ENCODE measurements at regions not wholly inside any gene's neighbourhood (a gene's known extent, or its start where the extent isn't known, plus 50 kb on each side); places are given as distances from the start of the nearest gene placed in this dataset.

GRCh38 chr3:193768070-193768394 is 175.0 kb downstream of the OPA1 start:
- Histone ChIP-seq H4K20me1 (ENCODE audit: insufficient read depth, low read length) (no peaks in the 10 kb centered on the region), H3K36me3 (ENCODE audit: insufficient read depth, low read length) (no peaks in the 10 kb centered on the region), H2AFZ (ENCODE audit: low read depth, low read length) (no peak overlapping the region), H3K9me3 (ENCODE audit: insufficient read depth, low read length, severe bottlenecking) (no peaks in the 10 kb centered on the region), H3K79me2 (ENCODE audit: insufficient read depth, low read length) (no peaks in the 10 kb centered on the region), H3K4me2 (ENCODE audit: insufficient read depth, low read length) (no peak overlapping the region), H3K27ac (ENCODE audit: low read length) (no peak overlapping the region), H3K4me3 (ENCODE audit: low read depth in 1 of 2, low read length in 2 of 2) (no peak overlapping the region), H3K27me3 (ENCODE audit: insufficient read depth, low read length, poor library complexity) (peaks cover 4% of the 10 kb centered on the region), H3K9ac (ENCODE audit: low read depth, low read length) (no peak overlapping the region), H3K4me1 (ENCODE audit: insufficient read depth, low read length) (no peaks in the 10 kb centered on the region)
- DNase-seq (no peak), ATAC-seq (ENCODE audit: insufficient read depth, low read depth) (no peak)
- no peak for TF ChIP-seq EZH2 (IDR thresholded peaks at IDR 0.05; ENCODE audit: borderline replicate concordance, low read depth, low read length, severe bottlenecking)

GRCh38 chr3:193769437-193769836 is 176.4 kb downstream of the OPA1 start:
- TF ChIP-seq EZH2 (IDR thresholded peaks at IDR 0.05; ENCODE audit: borderline replicate concordance, low read depth, low read length, severe bottlenecking) (no peak), CTCF (IDR thresholded peaks at IDR 0.05; ENCODE audit: borderline replicate concordance, extremely low read depth, low read length, poor library complexity, severe bottlenecking) (no peak)
- DNase-seq (no peak), ATAC-seq (ENCODE audit: insufficient read depth, low read depth) (no peak)
- Histone ChIP-seq H3K27me3 (ENCODE audit: insufficient read depth, low read length, poor library complexity) (peaks cover 9% of the 10 kb centered on the region), H4K20me1 (ENCODE audit: insufficient read depth, low read length) (no peaks in the 10 kb centered on the region), H3K4me2 (ENCODE audit: insufficient read depth, low read length) (no peak overlapping the region), H3K9me3 (ENCODE audit: insufficient read depth, low read length, severe bottlenecking) (no peaks in the 10 kb centered on the region), H3K4me1 (ENCODE audit: insufficient read depth, low read length) (no peaks in the 10 kb centered on the region), H3K27ac (ENCODE audit: low read length) (no peak overlapping the region), H3K36me3 (ENCODE audit: insufficient read depth, low read length) (no peaks in the 10 kb centered on the region), H3K79me2 (ENCODE audit: insufficient read depth, low read length) (no peaks in the 10 kb centered on the region), H3K4me3 (ENCODE audit: low read depth in 1 of 2, low read length in 2 of 2) (no peak overlapping the region), H2AFZ (ENCODE audit: low read depth, low read length) (no peak overlapping the region), H3K9ac (ENCODE audit: low read depth, low read length) (no peak overlapping the region)

- TF ChIP-seq CTCF (IDR thresholded peaks at IDR 0.05; ENCODE audit: borderline replicate concordance, extremely low read depth, low read length, poor library complexity, severe bottlenecking) (no peak), EZH2 (IDR thresholded peaks at IDR 0.05; ENCODE audit: borderline replicate concordance, low read depth, low read length, severe bottlenecking) (no peak)
- no peak overlapping the region for H3K4me2 ChIP-seq (ENCODE audit: insufficient read depth, low read length)
- no peak overlapping the region for H3K27ac ChIP-seq (ENCODE audit: low read length)
- no peaks in the 10 kb centered on the region for H3K4me1 ChIP-seq (ENCODE audit: insufficient read depth, low read length)
- no peaks in the 10 kb centered on the region for H3K9me3 ChIP-seq (ENCODE audit: insufficient read depth, low read length, severe bottlenecking)
- no peak overlapping the region for H2AFZ ChIP-seq (ENCODE audit: low read depth, low read length)
- ATAC-seq (ENCODE audit: insufficient read depth, low read depth) (no peak), DNase-seq (no peak)
- no peaks in the 10 kb centered on the region for H4K20me1 ChIP-seq (ENCODE audit: insufficient read depth, low read length)
- H3K27me3 ChIP-seq (ENCODE audit: insufficient read depth, low read length, poor library complexity): peaks cover 22% of the 10 kb centered on the region
- no peak overlapping the region for H3K4me3 ChIP-seq (ENCODE audit: low read depth in 1 of 2, low read length in 2 of 2)
- H3K9ac ChIP-seq (ENCODE audit: low read depth, low read length): no peak overlapping the region
- no peaks in the 10 kb centered on the region for H3K36me3 ChIP-seq (ENCODE audit: insufficient read depth, low read length)
- no peaks in the 10 kb centered on the region for H3K79me2 ChIP-seq (ENCODE audit: insufficient read depth, low read length)
Observed at GRCh38 chr3:193771011-193771652, 178.1 kb downstream of the OPA1 start.

- Histone ChIP-seq H3K27me3 (ENCODE audit: insufficient read depth, low read length, poor library complexity) (peaks cover 25% of the 10 kb centered on the region), H3K36me3 (ENCODE audit: insufficient read depth, low read length) (no peaks in the 10 kb centered on the region), H3K4me1 (ENCODE audit: insufficient read depth, low read length) (no peaks in the 10 kb centered on the region), H3K4me3 (ENCODE audit: low read depth in 1 of 2, low read length in 2 of 2) (no peak overlapping the region), H4K20me1 (ENCODE audit: insufficient read depth, low read length) (no peaks in the 10 kb centered on the region), H3K4me2 (ENCODE audit: insufficient read depth, low read length) (no peak overlapping the region), H3K9ac (ENCODE audit: low read depth, low read length) (no peak overlapping the region), H3K27ac (ENCODE audit: low read length) (no peak overlapping the region), H2AFZ (ENCODE audit: low read depth, low read length) (no peak overlapping the region), H3K79me2 (ENCODE audit: insufficient read depth, low read length) (no peaks in the 10 kb centered on the region), H3K9me3 (ENCODE audit: insufficient read depth, low read length, severe bottlenecking) (no peaks in the 10 kb centered on the region)
- ATAC-seq (ENCODE audit: insufficient read depth, low read depth) (no peak), DNase-seq (no peak)
- TF ChIP-seq EZH2 (IDR thresholded peaks at IDR 0.05; ENCODE audit: borderline replicate concordance, low read depth, low read length, severe bottlenecking) (no peak), CTCF (IDR thresholded peaks at IDR 0.05; ENCODE audit: borderline replicate concordance, extremely low read depth, low read length, poor library complexity, severe bottlenecking) (no peak)
Observed at GRCh38 chr3:193771653-193772421, 178.8 kb downstream of the OPA1 start.
